ENCODE measurements at regions not wholly inside any gene's neighbourhood (a gene's known extent, or its start where the extent isn't known, plus 50 kb on each side); places are given as distances from the start of the nearest gene placed in this dataset.
"Not testable (repeated sequence)": the region's sequence is repeated elsewhere in the genome, so short reads cannot be mapped to it uniquely, and the experiment has no call there.

DNA sequence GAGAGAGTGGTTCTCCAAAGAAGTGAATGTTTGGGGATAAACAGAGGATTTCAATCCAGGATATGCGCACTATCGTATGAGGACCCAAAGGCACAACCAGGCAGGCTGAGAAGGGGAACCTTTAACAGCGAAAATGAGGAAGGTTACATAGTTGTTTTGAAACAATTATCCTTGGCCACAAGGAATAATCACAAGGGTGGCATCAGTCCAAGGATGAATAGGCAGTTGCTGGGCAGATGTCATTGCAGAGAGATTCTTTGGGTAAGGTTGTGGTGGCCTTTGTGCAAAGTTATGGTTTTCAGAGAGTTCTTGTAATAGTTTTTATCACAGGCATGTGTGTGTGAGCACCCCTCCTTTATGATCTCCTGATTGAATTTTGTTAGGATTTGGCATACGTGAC is 58.9 kb upstream of the NBPF20 start:
- DNase-seq; H4K20me1 ChIP-seq (ENCODE audit: control insufficient read depth, insufficient read depth, low read length, poor library complexity, severe bottlenecking); H3K4me1 ChIP-seq (ENCODE audit: control insufficient read depth in 2 of 2, insufficient read depth in 2 of 2, low read length in 2 of 2); intact Hi-C loops (cut with micrococcal nuclease); H2AFZ ChIP-seq (ENCODE audit: insufficient read depth, low read depth, low read length, poor library complexity, severe bottlenecking); POLR2A ChIA-PET; H3K4me3 ChIP-seq (ENCODE audit: control extremely low read depth in 1 of 5, extremely low read depth in 1 of 5, insufficient read depth in 1 of 5, low read depth in 2 of 5, low read length in 4 of 5); H3K4me2 ChIP-seq (replicated peaks; ENCODE audit: low read depth, low read length, poor library complexity, severe bottlenecking); H3K9me3 ChIP-seq (ENCODE audit: control extremely low read depth in 1 of 3, control insufficient read depth in 2 of 3, insufficient read depth in 1 of 3, low read length in 2 of 3); ATAC-seq (ENCODE audit: low read depth); H3K27ac Mint-ChIP-seq; H3K4me1 Mint-ChIP-seq; H3K9me3 Mint-ChIP-seq (ENCODE audit: insufficient read depth); H3K36me3 ChIP-seq (replicated peaks in 1 of 2; ENCODE audit: control extremely low read depth in 1 of 2, control insufficient read depth in 1 of 2, extremely low read depth in 1 of 2, insufficient read depth in 2 of 2, low read length in 1 of 2); H3K9ac ChIP-seq (ENCODE audit: low read length); CTCF ChIA-PET; H3K27me3 ChIP-seq (replicated peaks in 1 of 4; ENCODE audit: control extremely low read depth in 1 of 4, control insufficient read depth in 3 of 4, insufficient read depth in 4 of 4, low read length in 3 of 4); H3K4me3 Mint-ChIP-seq; H3K27ac ChIP-seq (ENCODE audit: low read length in 2 of 2); H3K79me2 ChIP-seq (ENCODE audit: control insufficient read depth, insufficient read depth, low read length): not testable (repeated sequence)
- H3K27me3 Mint-ChIP-seq = peaks cover 12% of the 10 kb centered on the region
- WGBS (ENCODE audit: insufficient coverage) = no CpG with 5 or more reads among the region's 4 CpGs

- H3K4me1 Mint-ChIP-seq; CTCF ChIA-PET; H4K20me1 ChIP-seq (ENCODE audit: control insufficient read depth, insufficient read depth, low read length, poor library complexity, severe bottlenecking); H3K9ac ChIP-seq (ENCODE audit: low read length); intact Hi-C loops (cut with micrococcal nuclease); H3K36me3 ChIP-seq (replicated peaks in 1 of 2; ENCODE audit: control extremely low read depth in 1 of 2, control insufficient read depth in 1 of 2, extremely low read depth in 1 of 2, insufficient read depth in 2 of 2, low read length in 1 of 2); H3K9me3 Mint-ChIP-seq (ENCODE audit: insufficient read depth); ATAC-seq (ENCODE audit: low read depth); H3K9me3 ChIP-seq (ENCODE audit: control extremely low read depth in 1 of 3, control insufficient read depth in 2 of 3, insufficient read depth in 1 of 3, low read length in 2 of 3); H3K4me3 ChIP-seq (ENCODE audit: control extremely low read depth in 1 of 5, extremely low read depth in 1 of 5, insufficient read depth in 1 of 5, low read depth in 2 of 5, low read length in 4 of 5); H3K27ac Mint-ChIP-seq; H3K27ac ChIP-seq (ENCODE audit: low read length in 2 of 2); H3K4me2 ChIP-seq (replicated peaks; ENCODE audit: low read depth, low read length, poor library complexity, severe bottlenecking); POLR2A ChIA-PET; H3K4me1 ChIP-seq (ENCODE audit: control insufficient read depth in 2 of 2, insufficient read depth in 2 of 2, low read length in 2 of 2); DNase-seq; H3K27me3 ChIP-seq (replicated peaks in 1 of 4; ENCODE audit: control extremely low read depth in 1 of 4, control insufficient read depth in 3 of 4, insufficient read depth in 4 of 4, low read length in 3 of 4); H3K4me3 Mint-ChIP-seq; H3K79me2 ChIP-seq (ENCODE audit: control insufficient read depth, insufficient read depth, low read length); H2AFZ ChIP-seq (ENCODE audit: insufficient read depth, low read depth, low read length, poor library complexity, severe bottlenecking): not testable (repeated sequence)
- no CpG with 5 or more reads among the region's 8 CpGs for WGBS (ENCODE audit: insufficient coverage)
- H3K27me3 Mint-ChIP-seq = peaks cover 12% of the 10 kb centered on the region
Observed at GRCh38 chr1:145482214-145482860, 56.9 kb upstream of the NBPF20 start.

- H3K36me3 ChIP-seq (replicated peaks in 1 of 2; ENCODE audit: control extremely low read depth in 1 of 2, control insufficient read depth in 1 of 2, extremely low read depth in 1 of 2, insufficient read depth in 2 of 2, low read length in 1 of 2); intact Hi-C loops (cut with micrococcal nuclease); H3K9ac ChIP-seq (ENCODE audit: low read length); H3K27me3 ChIP-seq (replicated peaks in 1 of 4; ENCODE audit: control extremely low read depth in 1 of 4, control insufficient read depth in 3 of 4, insufficient read depth in 4 of 4, low read length in 3 of 4); H3K4me3 ChIP-seq (ENCODE audit: control extremely low read depth in 1 of 5, extremely low read depth in 1 of 5, insufficient read depth in 1 of 5, low read depth in 2 of 5, low read length in 4 of 5); H3K79me2 ChIP-seq (ENCODE audit: control insufficient read depth, insufficient read depth, low read length); ATAC-seq (ENCODE audit: low read depth); H4K20me1 ChIP-seq (ENCODE audit: control insufficient read depth, insufficient read depth, low read length, poor library complexity, severe bottlenecking); H3K4me2 ChIP-seq (replicated peaks; ENCODE audit: low read depth, low read length, poor library complexity, severe bottlenecking); H3K27ac ChIP-seq (ENCODE audit: low read length in 2 of 2); H3K4me1 ChIP-seq (ENCODE audit: control insufficient read depth in 2 of 2, insufficient read depth in 2 of 2, low read length in 2 of 2); H3K9me3 Mint-ChIP-seq (ENCODE audit: insufficient read depth); POLR2A ChIA-PET; H3K27me3 Mint-ChIP-seq; H3K9me3 ChIP-seq (ENCODE audit: control extremely low read depth in 1 of 3, control insufficient read depth in 2 of 3, insufficient read depth in 1 of 3, low read length in 2 of 3); H3K4me1 Mint-ChIP-seq; H3K27ac Mint-ChIP-seq; CTCF ChIA-PET; H2AFZ ChIP-seq (ENCODE audit: insufficient read depth, low read depth, low read length, poor library complexity, severe bottlenecking): not testable (repeated sequence)
- peak overlapping the region; percentile 37 for H3K4me3 Mint-ChIP-seq
- peak; percentile 5 for DNase-seq
- 3% methylated on average over 10 of the region's 25 CpGs for WGBS (ENCODE audit: insufficient coverage)
Observed at GRCh38 chr1:145475962-145476361, 50.6 kb upstream of the NBPF20 start.

- H3K27me3 Mint-ChIP-seq; H3K9me3 Mint-ChIP-seq (ENCODE audit: insufficient read depth); CTCF ChIA-PET; H3K4me1 ChIP-seq (ENCODE audit: control insufficient read depth in 2 of 2, insufficient read depth in 2 of 2, low read length in 2 of 2); H3K36me3 ChIP-seq (replicated peaks in 1 of 2; ENCODE audit: control extremely low read depth in 1 of 2, control insufficient read depth in 1 of 2, extremely low read depth in 1 of 2, insufficient read depth in 2 of 2, low read length in 1 of 2); POLR2A ChIA-PET; H3K27ac ChIP-seq (ENCODE audit: low read length in 2 of 2); H4K20me1 ChIP-seq (ENCODE audit: control insufficient read depth, insufficient read depth, low read length, poor library complexity, severe bottlenecking); H3K9ac ChIP-seq (ENCODE audit: low read length); H2AFZ ChIP-seq (ENCODE audit: insufficient read depth, low read depth, low read length, poor library complexity, severe bottlenecking); H3K4me2 ChIP-seq (replicated peaks; ENCODE audit: low read depth, low read length, poor library complexity, severe bottlenecking); DNase-seq; H3K4me1 Mint-ChIP-seq; ATAC-seq (ENCODE audit: low read depth); intact Hi-C loops (cut with micrococcal nuclease); H3K27me3 ChIP-seq (replicated peaks in 1 of 4; ENCODE audit: control extremely low read depth in 1 of 4, control insufficient read depth in 3 of 4, insufficient read depth in 4 of 4, low read length in 3 of 4); H3K9me3 ChIP-seq (ENCODE audit: control extremely low read depth in 1 of 3, control insufficient read depth in 2 of 3, insufficient read depth in 1 of 3, low read length in 2 of 3); H3K4me3 ChIP-seq (ENCODE audit: control extremely low read depth in 1 of 5, extremely low read depth in 1 of 5, insufficient read depth in 1 of 5, low read depth in 2 of 5, low read length in 4 of 5); H3K27ac Mint-ChIP-seq; H3K79me2 ChIP-seq (ENCODE audit: control insufficient read depth, insufficient read depth, low read length): not testable (repeated sequence)
- WGBS (ENCODE audit: insufficient coverage) = 26% methylated on average over 8 of the region's 41 CpGs
- H3K4me3 Mint-ChIP-seq = peak overlapping the region; percentile 37
Observed at GRCh38 chr1:145475369-145475915, 50.0 kb upstream of the NBPF20 start.

All from B cell (primary cell).